HuH-7 (cell line): ENCODE measurements at regions not wholly inside any gene's neighbourhood (a gene's known extent, or its start where the extent isn't known, plus 50 kb on each side); places are given as distances from the start of the nearest gene placed in this dataset.
"Not testable (repeated sequence)": the region's sequence is repeated elsewhere in the genome, so short reads cannot be mapped to it uniquely, and the experiment has no call there.

Experiments
- DNase-seq: peaks from one replicate; pipeline ENCODE4 v3.0.0; 2011; ENCODE audit warnings: low spot score

- DNase-seq, result no peak
Observed at GRCh38 chr3:39558775-39559306, 91.4 kb downstream of the MOBP start.

- DNase-seq, result no peak
Observed at GRCh38 chr3:39559543-39559942, 92.1 kb downstream of the MOBP start.

- DNase-seq, result no peak
Observed at GRCh38 chr3:39568508-39568907, 101.0 kb downstream of the MOBP start.

GRCh38 chr3:39569095-39569494, 101.6 kb downstream of the MOBP start:
- no peak for DNase-seq

- DNase-seq, result no peak
Observed at GRCh38 chr3:39573392-39573791, 105.9 kb downstream of the MOBP start.

GRCh38 chr3:39577541-39577940, 110.1 kb downstream of the MOBP start:
- no peak for DNase-seq

- DNase-seq, result not testable (repeated sequence)
Observed at GRCh38 chr3:39586215-39586614, 118.7 kb downstream of the MOBP start.

- DNase-seq, result no peak
Observed at GRCh38 chr3:39587113-39587512, 119.6 kb downstream of the MOBP start.

- DNase-seq, result no peak
Observed at GRCh38 chr3:39590806-39591205, 123.3 kb downstream of the MOBP start.

- DNase-seq, result no peak
Observed at GRCh38 chr3:39592311-39593050, 125.0 kb downstream of the MOBP start.

GRCh38 chr3:39593341-39593740, 125.9 kb downstream of the MOBP start:
- DNase-seq, result no peak

- no peak for DNase-seq
Observed at GRCh38 chr3:39601241-39601640, 133.8 kb downstream of the MOBP start.

- no peak for DNase-seq
Observed at GRCh38 chr3:39605837-39606236, 138.4 kb downstream of the MOBP start.

GRCh38 chr3:39626198-39626597, 158.7 kb downstream of the MOBP start:
- no peak for DNase-seq

GRCh38 chr3:39631136-39631535, 163.7 kb downstream of the MOBP start:
- DNase-seq, result no peak

GRCh38 chr3:39637807-39638206, 170.3 kb downstream of the MOBP start:
- no peak for DNase-seq

- DNase-seq, result no peak
Observed at GRCh38 chr3:39638301-39638700, 170.8 kb downstream of the MOBP start.

- no peak for DNase-seq
Observed at GRCh38 chr3:39639344-39640236, 169.8 kb upstream of the MYRIP start.

- no peak for DNase-seq
Observed at GRCh38 chr3:39641274-39641673, 168.1 kb upstream of the MYRIP start.

GRCh38 chr3:39644176-39644575, 165.2 kb upstream of the MYRIP start:
- no peak for DNase-seq

- DNase-seq, result not testable (repeated sequence)
Observed at GRCh38 chr3:39651256-39651655, 158.2 kb upstream of the MYRIP start.

GRCh38 chr3:39651993-39652739, 157.2 kb upstream of the MYRIP start:
- DNase-seq, result no peak
